ENCODE measurements at regions not wholly inside any gene's neighbourhood (a gene's known extent, or its start where the extent isn't known, plus 50 kb on each side); places are given as distances from the start of the nearest gene placed in this dataset.

- Mint-ChIP-seq H3K9me3 (ENCODE audit: low read depth) (peaks cover 12% of the 10 kb centered on the region), H3K4me1 (ENCODE audit: low read depth) (peaks cover 31% of the 10 kb centered on the region), H3K27me3 (ENCODE audit: low read depth) (no peaks in the 10 kb centered on the region), H3K36me3 (ENCODE audit: low read depth) (peaks cover 4% of the 10 kb centered on the region), H3K4me3 (ENCODE audit: unreplicated experiment) (no peak overlapping the region), H3K27ac (ENCODE audit: unreplicated experiment) (no peak overlapping the region)
- no peak for DNase-seq (ENCODE audit: low spot score)
- no peak for TF ChIP-seq CTCF (IDR thresholded peaks at IDR 0.05)
Measured at GRCh38 chr4:11698033-11698432, 269.3 kb upstream of the HS3ST1 start.

GRCh38 chr4:11693693-11694092, 265.0 kb upstream of the HS3ST1 start:
- H3K4me1 Mint-ChIP-seq (ENCODE audit: low read depth): peaks cover 7% of the 10 kb centered on the region
- no peak overlapping the region for H3K4me3 Mint-ChIP-seq (ENCODE audit: unreplicated experiment)
- peaks cover 19% of the 10 kb centered on the region for H3K9me3 Mint-ChIP-seq (ENCODE audit: low read depth)
- H3K27me3 Mint-ChIP-seq (ENCODE audit: low read depth): no peaks in the 10 kb centered on the region
- no peak overlapping the region for H3K27ac Mint-ChIP-seq (ENCODE audit: unreplicated experiment)
- no peak for TF ChIP-seq CTCF (IDR thresholded peaks at IDR 0.05)
- no peak for DNase-seq (ENCODE audit: low spot score)
- peaks cover 4% of the 10 kb centered on the region for H3K36me3 Mint-ChIP-seq (ENCODE audit: low read depth)

- DNase-seq (ENCODE audit: low spot score): no peak
- TF ChIP-seq CTCF (IDR thresholded peaks at IDR 0.05): no peak
- Mint-ChIP-seq H3K9me3 (ENCODE audit: low read depth) (peaks cover 19% of the 10 kb centered on the region), H3K4me1 (ENCODE audit: low read depth) (no peaks in the 10 kb centered on the region), H3K4me3 (ENCODE audit: unreplicated experiment) (no peak overlapping the region), H3K27ac (ENCODE audit: unreplicated experiment) (no peak overlapping the region), H3K27me3 (ENCODE audit: low read depth) (no peaks in the 10 kb centered on the region), H3K36me3 (ENCODE audit: low read depth) (peaks cover 4% of the 10 kb centered on the region)
Measured at GRCh38 chr4:11691236-11691635, 262.5 kb upstream of the HS3ST1 start.

- no peak for DNase-seq (ENCODE audit: low spot score)
- no peaks in the 10 kb centered on the region for H3K4me1 Mint-ChIP-seq (ENCODE audit: low read depth)
- H3K27ac Mint-ChIP-seq (ENCODE audit: unreplicated experiment): no peak overlapping the region
- no peak for TF ChIP-seq CTCF (IDR thresholded peaks at IDR 0.05)
- peaks cover 11% of the 10 kb centered on the region for H3K27me3 Mint-ChIP-seq (ENCODE audit: low read depth)
- no peak overlapping the region for H3K4me3 Mint-ChIP-seq (ENCODE audit: unreplicated experiment)
- peaks cover 4% of the 10 kb centered on the region for H3K9me3 Mint-ChIP-seq (ENCODE audit: low read depth)
- H3K36me3 Mint-ChIP-seq (ENCODE audit: low read depth): no peaks in the 10 kb centered on the region
Measured at GRCh38 chr4:11687727-11688126, 259.0 kb upstream of the HS3ST1 start.

- DNase-seq (ENCODE audit: low spot score): no peak
- no peak for TF ChIP-seq CTCF (IDR thresholded peaks at IDR 0.05)
- H3K9me3 Mint-ChIP-seq (ENCODE audit: low read depth): no peaks in the 10 kb centered on the region
- H3K27ac Mint-ChIP-seq (ENCODE audit: unreplicated experiment): no peak overlapping the region
- no peak overlapping the region for H3K4me3 Mint-ChIP-seq (ENCODE audit: unreplicated experiment)
- H3K27me3 Mint-ChIP-seq (ENCODE audit: low read depth): peaks cover 13% of the 10 kb centered on the region
- no peaks in the 10 kb centered on the region for H3K4me1 Mint-ChIP-seq (ENCODE audit: low read depth)
- H3K36me3 Mint-ChIP-seq (ENCODE audit: low read depth): no peaks in the 10 kb centered on the region
Measured at GRCh38 chr4:11685481-11685880, 256.8 kb upstream of the HS3ST1 start.

All from chondrocyte (in vitro differentiated cells).